K562 (cell line): ENCODE measurements at regions not wholly inside any gene's neighbourhood (a gene's known extent, or its start where the extent isn't known, plus 50 kb on each side); places are given as distances from the start of the nearest gene placed in this dataset.

Source experiments
- BRF2 ChIP-seq: IDR thresholded peaks from 3 replicates; pipeline ENCODE4 v1.6.1; 2011; ENCODE audit warnings: borderline replicate concordance, mild to moderate bottlenecking; ENCODE audit not compliant: insufficient read length, insufficient read depth
- CTCF ChIP-seq, 3 experiments: IDR thresholded peaks in 2 of 3; conservative IDR thresholded peaks in 1 of 3; 2 replicates each; pipeline ENCODE4 v1.5.1; 2011 to 2012; ENCODE audit warnings: low read length in 3 of 3, mild to moderate bottlenecking in 3 of 3, control low read depth in 2 of 3, improper control_type of control experiment in 1 of 3, inconsistent platforms in 1 of 3, low read depth in 1 of 3, mixed read lengths in 1 of 3, moderate library complexity in 1 of 3; ENCODE audit not compliant: insufficient read depth in 2 of 3
- ETV6 ChIP-seq, 3 experiments: fragments of 150-350 bp in 1 of 3; sonication (generic) in 1 of 3; formaldehyde crosslinking in 1 of 3; IDR thresholded peaks; 2 replicates each; pipeline versions ENCODE4 v1.6.1 to v1.8.0; 2014 to 2022; ENCODE audit warnings: borderline replicate concordance in 2 of 3, low read depth in 2 of 3, antibody characterized with exemption in 1 of 3, low read length in 1 of 3, mild to moderate bottlenecking in 1 of 3, missing genetic modification reagents in 1 of 3
- FOXK2 ChIP-seq, 2 experiments: fragments of 450-650 bp; IDR thresholded peaks in 1 of 2; conservative IDR thresholded peaks in 1 of 2; 2 replicates each; pipeline ENCODE4 v1.6.1; 2016; ENCODE audit warnings: low read depth in 2 of 2, mild to moderate bottlenecking in 1 of 2
- HMBOX1 ChIP-seq: sonication (generic); IDR thresholded peaks from 2 replicates; pipeline ENCODE4 v1.6.1; 2016
- HNRNPH1 ChIP-seq: fragments of 200-400 bp; formaldehyde crosslinking; optimal IDR thresholded peaks from 2 replicates; pipeline ENCODE3; 2017; ENCODE audit warnings: low read depth, mild to moderate bottlenecking, low read length, moderate library complexity
- MAZ ChIP-seq, 2 experiments: fragments of 450-650 bp in 1 of 2; sonication (generic) in 1 of 2; formaldehyde crosslinking; IDR thresholded peaks in 1 of 2; conservative IDR thresholded peaks in 1 of 2; 2 replicates each; pipeline versions ENCODE4 v1.4.0 to v1.5.0; 2020; ENCODE audit warnings: mild to moderate bottlenecking in 1 of 2, missing genetic modification reagents in 1 of 2
- POLR2A ChIP-seq: fragments of 450-650 bp; conservative IDR thresholded peaks from 2 replicates; pipeline ENCODE4 v1.6.1; 2016
- RNF2 ChIP-seq: sonication (generic); IDR thresholded peaks from 2 replicates; pipeline ENCODE4 v1.6.1; 2016
- TAF1 ChIP-seq: IDR thresholded peaks from 2 replicates; pipeline ENCODE4 v1.6.1; 2011; ENCODE audit warnings: mild to moderate bottlenecking, low read length, moderate library complexity; ENCODE audit not compliant: insufficient read depth, control insufficient read depth, severe bottlenecking; ENCODE audit errors: extremely low read depth
- ZNF707 ChIP-seq: fragments of 250-450 bp; sonication (Bioruptor Pico); conservative IDR thresholded peaks from 2 replicates; pipeline ENCODE4 v1.8.0; 2022; ENCODE audit warnings: inconsistent platforms, mild to moderate bottlenecking, moderate library complexity
- ZNF780A ChIP-seq: fragments of 250-450 bp; sonication (Bioruptor Pico); IDR thresholded peaks from 2 replicates; pipeline ENCODE4 v1.5.0; 2021; ENCODE audit warnings: mild to moderate bottlenecking

- TF ChIP-seq ZNF707 (CRISPR knock-in tag), result no peak
- no peak for TF ChIP-seq HNRNPH1
- TF ChIP-seq BRF2, result no peak
- no peak for TF ChIP-seq ETV6 (IDR thresholded peaks at IDR 0.05; ENCODE audit: borderline replicate concordance in 1 of 2, low read depth in 2 of 2, low read length in 1 of 2)
- no peak for TF ChIP-seq ETV6 (CRISPR knock-in tag; IDR thresholded peaks at IDR 0.05; ENCODE audit: borderline replicate concordance)
- TF ChIP-seq POLR2A, result no peak
- TF ChIP-seq ZNF780A (CRISPR knock-in tag), result no peak
- no peak for TF ChIP-seq FOXK2 (conservative IDR thresholded peaks at IDR 0.05 in 1 of 2, IDR thresholded peaks at IDR 0.05 in 1 of 2; ENCODE audit: low read depth in 2 of 2)
- TF ChIP-seq CTCF (IDR thresholded peaks at IDR 0.05 in 2 of 3, conservative IDR thresholded peaks at IDR 0.05 in 1 of 3; ENCODE audit: insufficient read depth in 2 of 3, low read depth in 1 of 3, low read length in 3 of 3), result no peak
- TF ChIP-seq HMBOX1, result no peak
- no peak for TF ChIP-seq RNF2
- TF ChIP-seq TAF1, result no peak
- TF ChIP-seq MAZ (CRISPR knock-in tag; conservative IDR thresholded peaks at IDR 0.05 in 1 of 2, IDR thresholded peaks at IDR 0.05 in 1 of 2), result no peak
Observed at GRCh38 chr3:168877899-168878298, 782.2 kb upstream of the GOLIM4 start.
